ENCODE measurements at regions not wholly inside any gene's neighbourhood (a gene's known extent, or its start where the extent isn't known, plus 50 kb on each side); places are given as distances from the start of the nearest gene placed in this dataset.

DNA sequence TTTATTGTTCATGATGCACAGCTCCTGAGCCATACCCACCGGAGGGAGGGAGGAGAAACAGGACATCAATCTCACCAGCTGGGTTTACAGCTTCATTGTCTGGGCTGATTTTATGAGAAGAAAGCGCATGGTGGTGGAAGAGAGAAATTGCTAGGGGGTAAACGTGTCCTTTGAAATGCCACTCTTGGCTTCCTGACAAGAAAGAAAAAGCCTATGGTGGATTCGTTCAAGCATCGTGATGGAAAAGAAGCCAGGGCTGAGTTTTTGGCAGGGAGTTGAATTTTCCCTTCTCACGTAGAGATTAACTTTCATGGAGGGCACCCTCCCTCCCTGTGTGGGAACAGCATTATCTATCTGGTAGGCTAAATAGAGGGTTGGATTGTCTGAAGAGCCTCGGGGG is 502.0 kb downstream of the SLC4A3 start:
- no peak for DNase-seq

DNA sequence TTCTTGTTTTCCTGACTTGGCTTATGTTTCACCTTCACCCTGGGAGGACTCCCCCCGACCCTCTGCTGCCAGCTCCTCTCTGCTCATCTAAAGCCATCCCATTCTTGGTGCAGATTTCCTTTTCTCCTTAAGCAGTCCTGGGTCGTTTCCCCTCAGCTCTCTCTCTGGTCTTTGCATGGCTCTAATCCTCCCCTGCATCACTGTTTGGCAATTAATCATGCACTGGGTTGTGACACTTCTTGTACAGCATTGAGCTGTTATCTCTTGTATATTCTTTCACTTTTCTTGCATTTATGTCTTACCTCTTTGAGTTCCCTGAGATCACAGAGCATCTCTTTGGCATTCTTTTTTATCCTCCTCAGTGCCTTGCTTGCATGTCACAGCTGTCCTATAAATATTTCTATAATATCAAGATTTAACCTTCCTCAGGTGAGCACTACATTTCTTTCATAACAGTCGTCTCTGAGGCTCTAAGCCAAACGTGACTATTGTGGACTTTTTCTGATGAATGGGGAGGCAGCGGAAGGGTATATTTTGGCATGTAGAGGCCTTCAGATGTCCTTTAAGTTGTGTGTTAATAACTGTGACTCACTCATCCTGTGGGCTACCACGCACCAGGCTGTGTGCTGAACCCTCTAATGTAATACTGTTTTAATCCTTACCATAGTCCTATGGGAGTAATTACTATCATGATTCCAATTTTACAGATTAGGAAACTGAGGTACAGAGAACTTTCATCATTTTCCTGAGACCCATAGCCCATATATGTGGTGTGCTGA is 507.5 kb downstream of the SLC4A3 start:
- DNase-seq = no peak

- no peak for DNase-seq
These were observed 515.9 kb downstream of the SLC4A3 start for GRCh38 chr2:220143336-220143735.

GRCh38 chr2:220144411-220144810 is 517.0 kb downstream of the SLC4A3 start:
- no peak for DNase-seq

DNA sequence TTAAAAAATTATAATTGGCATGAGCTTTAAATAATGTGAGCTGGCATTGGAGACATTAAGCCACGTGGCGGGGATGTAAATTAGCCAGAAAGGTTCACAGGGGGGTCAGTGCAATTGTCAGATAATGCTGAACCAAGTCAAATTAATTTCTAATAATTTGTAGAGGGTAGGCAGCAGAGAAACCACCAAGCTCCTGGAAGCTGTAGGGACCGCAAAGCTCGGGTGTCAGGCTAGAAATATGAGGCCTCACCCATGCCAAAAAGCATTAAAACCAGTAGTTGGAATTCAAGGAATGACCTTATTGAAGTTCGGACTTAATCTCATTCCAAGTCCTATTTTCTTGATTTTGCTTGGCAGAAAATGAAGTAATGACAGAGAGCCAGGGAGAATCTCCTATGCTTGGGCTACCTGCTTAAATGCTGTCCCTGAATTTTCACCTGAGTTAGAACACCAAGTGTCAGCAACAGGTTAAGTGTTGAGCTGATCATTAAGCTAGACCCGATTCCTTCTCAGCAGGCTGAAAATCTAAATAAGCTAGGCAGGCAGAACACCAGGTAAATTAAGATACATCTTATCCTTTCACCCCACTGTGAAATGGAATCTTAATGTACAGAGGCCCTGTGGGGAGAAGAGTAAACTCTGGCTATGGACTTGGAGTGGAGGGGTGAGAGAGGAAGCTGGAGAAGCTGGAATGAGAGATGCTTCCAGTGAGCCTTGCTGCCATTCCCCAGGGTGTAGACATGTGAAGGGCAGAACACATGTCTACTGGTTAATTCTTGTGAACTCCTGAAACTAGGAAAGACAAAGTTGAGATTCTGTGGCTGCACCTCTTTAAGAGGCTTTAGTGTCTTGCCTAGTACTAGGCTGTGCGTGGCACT is 520.0 kb downstream of the SLC4A3 start:
- DNase-seq = no peak

- no peak for DNase-seq
These were observed 521.2 kb downstream of the SLC4A3 start for GRCh38 chr2:220148471-220149248.

- no peak for DNase-seq
These were observed 523.9 kb downstream of the SLC4A3 start for GRCh38 chr2:220151341-220151740.

- no peak for DNase-seq
These were observed 525.0 kb downstream of the SLC4A3 start for GRCh38 chr2:220152281-220152935.

DNA sequence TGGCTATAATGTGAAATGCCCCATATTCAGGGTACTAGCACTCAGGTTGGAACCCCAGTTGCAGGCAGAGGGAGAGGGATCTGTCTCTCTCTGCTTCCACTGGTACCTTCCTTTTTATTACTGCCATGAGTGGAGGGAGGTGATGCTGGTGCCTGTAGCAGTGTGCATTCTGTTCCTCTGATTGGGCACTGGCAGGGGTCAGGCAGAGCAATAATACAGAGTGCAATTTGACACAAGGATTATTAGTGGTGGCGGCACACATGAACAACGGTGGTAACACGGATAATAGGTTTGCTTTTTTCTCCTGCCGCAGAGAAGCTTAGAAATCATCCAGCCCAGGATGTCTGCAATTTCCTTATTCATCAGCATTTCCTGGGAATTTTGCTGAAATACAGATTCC is 525.7 kb downstream of the SLC4A3 start:
- no peak for DNase-seq

DNA sequence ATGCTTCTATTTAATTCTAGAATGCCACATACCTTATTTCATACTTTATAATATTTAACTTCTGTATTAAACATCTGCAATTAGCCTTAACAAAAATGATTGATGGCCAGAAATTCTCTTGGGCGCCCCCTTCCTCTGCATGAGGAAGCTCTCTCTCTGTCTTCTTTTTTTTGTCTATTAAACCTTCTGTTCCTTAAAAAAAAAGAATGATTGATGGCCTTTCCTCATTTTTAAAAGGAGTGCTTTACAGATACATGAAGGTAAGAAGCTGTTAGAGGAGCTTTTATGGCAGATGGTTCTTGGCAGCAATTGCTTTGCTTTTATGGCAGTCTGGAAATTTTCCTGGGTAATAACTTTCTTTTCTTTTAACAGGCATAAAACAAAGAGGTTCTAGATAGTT is 526.9 kb downstream of the SLC4A3 start:
- no peak for DNase-seq

- DNase-seq = no peak
These were observed 529.9 kb downstream of the SLC4A3 start for GRCh38 chr2:220157312-220157711.

DNA sequence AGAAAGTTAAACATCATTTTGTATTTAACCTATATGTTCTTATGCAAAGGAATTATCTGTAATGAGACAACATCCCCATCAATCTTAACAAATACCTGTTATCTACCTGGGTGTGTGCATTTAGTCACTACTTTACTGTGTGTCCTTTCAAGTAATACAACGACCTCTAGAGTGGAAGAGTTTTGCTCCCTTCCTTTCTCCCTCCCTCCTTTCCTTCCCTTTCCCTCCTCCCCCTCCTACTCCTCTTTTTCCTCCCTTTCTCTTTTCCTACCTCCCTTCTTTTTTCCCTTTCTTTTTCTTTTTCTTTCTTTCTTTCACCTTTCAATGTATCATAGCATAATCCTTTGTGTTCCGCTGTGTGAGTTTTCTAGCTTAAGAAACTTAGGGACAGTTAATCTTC is 532.3 kb downstream of the SLC4A3 start:
- DNase-seq = no peak

- DNase-seq = no peak
These were observed 534.9 kb downstream of the SLC4A3 start for GRCh38 chr2:220162320-220162719.

GRCh38 chr2:220163486-220163885 is 536.1 kb downstream of the SLC4A3 start:
- DNase-seq = no peak

DNA sequence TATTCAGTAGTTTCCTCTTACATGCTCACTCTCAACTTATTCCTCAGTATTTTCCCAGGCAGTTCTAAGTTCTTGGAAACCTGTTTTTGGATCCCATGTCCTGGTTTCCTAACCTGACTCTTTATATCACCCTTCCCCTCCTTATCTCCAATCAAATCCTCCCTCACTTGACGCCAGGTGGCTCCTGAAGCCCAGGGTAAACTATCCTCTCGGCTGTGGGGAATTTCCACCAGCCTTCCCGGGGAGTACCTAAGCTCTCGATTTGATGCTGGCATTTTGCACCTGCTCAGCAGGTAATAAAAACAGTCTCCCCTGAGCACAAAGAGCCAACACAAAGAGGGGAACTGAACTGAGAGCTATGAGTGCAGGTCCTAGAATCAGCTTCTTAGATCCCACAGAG is 538.0 kb downstream of the SLC4A3 start:
- DNase-seq = no peak

DNA sequence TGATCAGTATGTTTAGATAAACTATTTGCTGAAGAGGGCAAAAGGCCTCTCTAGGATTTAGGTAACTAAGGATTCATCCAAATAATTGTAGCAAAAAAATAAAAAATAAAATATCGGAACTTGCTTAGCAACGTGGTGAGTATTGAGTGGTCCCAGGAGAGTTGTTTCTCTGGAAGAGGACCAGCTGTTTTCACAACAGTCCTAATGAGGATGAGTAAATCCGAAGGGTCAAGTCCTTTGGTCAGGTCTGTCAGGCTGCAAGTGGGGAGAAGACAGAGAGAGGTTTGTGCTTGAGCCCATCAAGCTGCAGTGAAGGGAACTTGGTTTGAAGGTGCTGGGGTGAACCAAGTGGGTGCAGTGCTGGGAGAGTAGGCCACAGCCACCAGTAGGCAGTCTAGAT is 539.2 kb downstream of the SLC4A3 start:
- DNase-seq = no peak

- DNase-seq = no peak
These were observed 540.5 kb downstream of the SLC4A3 start for GRCh38 chr2:220167956-220168355.

GRCh38 chr2:220168891-220169546 is 541.6 kb downstream of the SLC4A3 start:
- no peak for DNase-seq

GRCh38 chr2:220174826-220175225 is 547.4 kb downstream of the SLC4A3 start:
- DNase-seq = no peak

DNA sequence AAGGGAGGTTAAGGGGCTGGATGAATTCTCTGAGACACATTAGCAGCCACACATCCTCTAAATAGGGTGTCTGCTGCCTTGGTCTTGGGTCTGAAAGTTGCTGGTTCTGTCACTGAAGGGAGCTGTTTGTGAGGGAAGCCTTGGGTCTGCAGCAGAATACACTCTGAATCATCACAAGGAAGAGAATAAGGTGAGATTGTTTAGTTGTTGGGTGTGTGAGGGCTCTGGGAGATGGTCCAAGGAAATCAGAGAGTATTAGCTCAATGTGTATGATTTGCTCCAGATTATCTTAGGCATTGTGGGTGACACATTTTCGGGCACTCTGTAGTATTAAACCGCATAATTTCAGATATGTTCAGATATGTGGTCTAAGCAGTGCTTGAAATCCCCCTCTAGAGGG is 548.5 kb downstream of the SLC4A3 start:
- no peak for DNase-seq

- no peak for DNase-seq
These were observed 551.7 kb downstream of the SLC4A3 start for GRCh38 chr2:220178991-220179695.

GRCh38 chr2:220181165-220181564 is 553.7 kb downstream of the SLC4A3 start:
- no peak for DNase-seq
